ENCODE measurements at regions not wholly inside any gene's neighbourhood (a gene's known extent, or its start where the extent isn't known, plus 50 kb on each side); places are given as distances from the start of the nearest gene placed in this dataset.

DNA sequence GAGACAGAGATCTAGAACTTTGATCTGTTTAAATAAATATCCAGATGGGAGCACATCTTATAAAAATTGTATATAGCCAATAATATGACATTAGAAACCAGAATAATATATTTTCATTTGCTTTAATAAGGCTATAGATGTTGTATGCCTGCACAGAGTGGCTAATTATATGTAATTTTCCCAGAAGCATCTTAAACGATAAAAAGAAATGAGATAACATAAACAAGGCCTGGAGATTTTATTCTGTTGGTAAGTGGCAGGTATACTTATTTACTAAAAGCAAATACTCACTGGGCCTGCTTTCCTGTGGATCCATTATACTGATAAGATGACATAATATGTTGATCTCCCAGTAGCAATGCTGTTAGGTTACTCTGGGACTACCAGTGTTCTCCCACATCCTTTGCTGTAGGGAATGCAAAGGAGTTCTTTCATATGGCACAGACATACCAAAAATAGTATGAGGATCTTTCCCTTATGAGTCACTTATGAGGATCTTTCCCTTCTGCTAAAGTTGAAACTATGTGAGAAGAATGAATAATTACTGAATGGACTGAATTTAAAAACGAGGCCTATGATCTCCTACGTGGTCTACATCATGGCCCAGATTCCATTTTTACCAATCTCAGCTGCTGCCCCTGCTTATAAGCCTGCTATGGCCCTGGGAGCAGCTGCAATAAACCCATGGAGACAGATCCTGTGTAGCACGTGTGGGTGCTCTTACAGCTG, 112.1 kb downstream of the NUDT12 start:
- ATAC-seq (no peak), DNase-seq (no peak)
- Histone ChIP-seq H3K4me1 (no peaks in the 10 kb centered on the region), H3K27ac (no peak overlapping the region), H3K36me3 (no peaks in the 10 kb centered on the region), H3K4me3 (no peak overlapping the region), H3K9me3 (no peaks in the 10 kb centered on the region), H3K27me3 (no peaks in the 10 kb centered on the region)
- intact Hi-C loops (cut with DNase I) = no loop called here
- no peak for TF ChIP-seq CTCF (IDR thresholded peaks at IDR 0.05)

DNA sequence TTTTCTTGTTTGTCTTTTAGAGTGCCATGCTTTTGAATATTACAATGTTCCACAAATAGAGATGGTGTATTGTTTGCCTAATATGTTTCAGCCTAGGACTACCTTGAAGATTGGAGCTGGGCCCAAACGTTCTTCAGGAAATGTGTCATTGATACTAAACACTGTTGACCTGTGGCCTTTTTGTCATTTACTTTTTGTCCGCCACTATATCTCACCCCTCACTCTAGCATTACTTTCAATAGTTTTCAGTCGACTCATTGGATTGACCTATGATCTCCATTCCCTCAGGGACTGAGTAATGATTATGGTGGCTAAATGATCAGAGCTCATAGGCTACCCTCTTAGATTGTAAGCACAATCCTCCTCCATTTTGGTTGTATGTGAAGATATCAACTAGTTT, 115.8 kb downstream of the NUDT12 start:
- Histone ChIP-seq H3K27ac (no peak overlapping the region), H3K9me3 (no peaks in the 10 kb centered on the region), H3K27me3 (no peaks in the 10 kb centered on the region), H3K4me1 (no peaks in the 10 kb centered on the region), H3K36me3 (no peaks in the 10 kb centered on the region), H3K4me3 (no peak overlapping the region)
- ATAC-seq = no peak
- intact Hi-C loops (cut with DNase I) = no loop called here
- DNase-seq = no peak
- no peak for TF ChIP-seq CTCF (IDR thresholded peaks at IDR 0.05)

DNA sequence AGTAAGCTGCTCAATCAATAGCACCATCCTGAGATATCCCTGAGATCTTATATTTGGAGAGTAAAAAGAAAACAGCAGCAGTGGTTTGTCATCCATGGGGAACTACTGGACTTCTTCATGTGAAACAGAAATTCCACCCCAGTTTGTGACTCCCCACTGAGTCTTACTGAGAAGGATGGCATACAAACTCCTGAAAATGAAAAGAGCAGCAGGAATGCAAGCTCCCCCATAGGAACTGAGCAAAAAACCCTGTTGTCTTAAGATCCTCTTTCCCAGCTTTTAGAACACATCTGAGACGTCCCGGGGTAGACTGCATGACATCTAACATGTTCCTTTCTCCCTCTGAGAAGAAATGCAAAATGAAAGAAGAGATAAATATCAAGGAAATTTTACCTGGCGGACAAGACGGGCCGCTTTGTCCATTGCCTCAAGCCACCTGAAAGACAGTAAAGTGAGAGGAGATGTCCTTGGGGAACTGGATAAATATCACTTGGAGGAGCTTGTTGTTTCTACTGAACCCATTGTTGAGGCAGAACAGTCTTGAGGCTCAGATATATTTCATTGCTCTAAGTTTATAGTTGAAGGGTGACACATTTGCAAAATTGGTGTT, 117.1 kb downstream of the NUDT12 start:
- Histone ChIP-seq H3K27me3 (no peaks in the 10 kb centered on the region), H3K27ac (no peak overlapping the region), H3K4me1 (no peaks in the 10 kb centered on the region), H3K36me3 (no peaks in the 10 kb centered on the region), H3K4me3 (no peak overlapping the region), H3K9me3 (peaks cover 0 to 1% of the 10 kb centered on the region in 2 donors)
- intact Hi-C loops (cut with DNase I) = no loop called here
- ATAC-seq (no peak), DNase-seq (no peak)
- TF ChIP-seq CTCF (IDR thresholded peaks at IDR 0.05) = no peak

DNA sequence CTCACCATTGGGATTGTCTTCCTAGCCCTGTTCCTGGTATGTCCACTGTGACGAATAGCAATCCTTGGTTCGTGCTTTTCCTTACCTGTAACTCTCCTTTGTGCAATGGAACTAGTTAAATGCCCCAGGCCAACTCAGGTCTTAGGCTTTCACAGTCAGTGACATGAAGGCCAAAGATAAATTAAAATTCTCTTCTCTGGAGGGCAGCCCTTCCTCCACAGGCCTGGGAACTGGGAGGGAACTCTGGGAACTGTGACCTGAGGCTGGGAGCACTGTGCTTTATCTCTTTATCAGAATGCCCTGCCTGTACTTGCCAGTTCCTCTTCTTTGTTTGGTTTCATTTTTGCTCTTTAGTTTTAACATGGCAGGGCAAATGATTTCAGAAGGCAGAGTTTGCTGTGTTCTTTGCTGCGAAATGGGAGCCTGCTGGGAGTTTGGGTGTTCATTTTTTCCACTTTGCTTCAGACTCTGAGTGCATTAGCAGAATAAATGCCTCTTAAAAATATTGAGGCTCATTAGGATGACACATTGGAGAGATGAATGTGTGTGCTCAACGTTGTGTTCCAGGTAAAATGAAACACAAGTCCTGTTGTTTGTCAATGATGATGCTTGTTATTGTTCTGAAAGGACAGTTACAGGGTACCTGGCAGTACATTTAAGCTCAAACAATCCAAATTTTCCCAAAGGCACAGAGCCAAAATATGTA, 118.1 kb downstream of the NUDT12 start:
- H3K4me1 ChIP-seq = no peaks in the 10 kb centered on the region
- H3K27me3 ChIP-seq = no peaks in the 10 kb centered on the region
- ATAC-seq = no peak
- H3K36me3 ChIP-seq = no peaks in the 10 kb centered on the region
- no peak overlapping the region for H3K4me3 ChIP-seq
- no peak overlapping the region for H3K27ac ChIP-seq
- peaks cover 0 to 11% of the 10 kb centered on the region in 2 donors for H3K9me3 ChIP-seq
- DNase-seq = no peak
- intact Hi-C loops (cut with DNase I) = no loop called here
- no peak for TF ChIP-seq CTCF (IDR thresholded peaks at IDR 0.05)

- no peak for ATAC-seq
- peaks cover 0 to 22% of the 10 kb centered on the region in 2 donors for H3K9me3 ChIP-seq
- TF ChIP-seq CTCF (IDR thresholded peaks at IDR 0.05) = no peak
- intact Hi-C loops (cut with DNase I) = no loop called here
- no peak for DNase-seq
- H3K27ac ChIP-seq = no peak overlapping the region
- no peaks in the 10 kb centered on the region for H3K27me3 ChIP-seq
- H3K4me1 ChIP-seq = no peaks in the 10 kb centered on the region
- H3K4me3 ChIP-seq = no peak overlapping the region
- H3K36me3 ChIP-seq = no peaks in the 10 kb centered on the region
Observed at GRCh38 chr5:103442750-103443149, 119.8 kb downstream of the NUDT12 start.

All from left lung (tissue), 4 donors.